ENCODE measurements at regions not wholly inside any gene's neighbourhood (a gene's known extent, or its start where the extent isn't known, plus 50 kb on each side); places are given as distances from the start of the nearest gene placed in this dataset.
"Not testable (repeated sequence)": the region's sequence is repeated elsewhere in the genome, so short reads cannot be mapped to it uniquely, and the experiment has no call there.

DNA sequence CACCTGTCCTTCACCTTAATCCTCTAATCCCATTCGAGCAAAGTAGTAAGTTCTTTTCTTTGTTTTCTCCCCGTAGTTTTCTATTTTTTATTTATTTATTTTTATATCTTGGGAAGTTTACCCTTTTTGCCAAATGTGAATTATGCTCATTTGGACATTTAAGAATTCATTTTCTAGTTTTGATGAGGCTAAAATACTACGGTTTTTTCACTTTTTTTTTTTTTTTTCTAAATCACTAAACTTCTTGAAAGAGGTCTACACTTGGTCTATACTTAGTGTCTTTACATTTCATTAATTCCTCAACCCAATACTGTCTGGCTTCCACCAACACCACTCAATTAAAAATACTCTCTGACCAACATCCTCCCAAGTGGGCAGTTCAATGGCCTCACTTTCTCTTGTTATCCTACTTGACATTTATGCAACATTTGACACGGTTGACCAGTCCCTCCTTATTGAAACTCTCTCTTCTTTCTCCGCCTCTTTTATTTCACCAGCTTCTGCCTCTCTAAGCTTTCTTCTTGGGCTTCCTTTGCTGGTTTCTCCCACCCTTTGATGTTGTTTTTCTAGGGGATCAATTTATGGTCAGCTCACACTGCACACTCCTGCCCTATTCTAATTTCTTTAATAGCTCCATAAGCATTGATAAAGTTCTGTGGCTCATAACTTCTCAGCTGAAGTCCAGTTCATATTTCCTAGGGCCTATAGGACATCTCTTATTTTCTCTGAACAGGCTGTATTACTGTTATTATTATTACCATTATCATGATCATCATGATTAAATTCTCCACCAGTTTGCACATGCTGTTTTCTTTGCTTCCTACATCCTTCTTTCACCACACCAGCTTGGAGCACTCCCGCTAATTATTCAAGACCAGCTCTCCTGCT lies 72.6 kb upstream of the CITED2 start:
- H3K9me3 ChIP-seq (replicated peaks; ENCODE audit: low read length) = no peaks in the 10 kb centered on the region
- H3K4me3 ChIP-seq (ENCODE audit: low read length) = no peak overlapping the region
- no peaks in the 10 kb centered on the region for H3K27me3 ChIP-seq (ENCODE audit: control insufficient read depth, insufficient read depth, low read length)
- H3K4me2 ChIP-seq (ENCODE audit: low read length) = no peak overlapping the region
- peaks cover 19% of the 10 kb centered on the region for H3K4me1 ChIP-seq (ENCODE audit: control insufficient read depth, insufficient read depth, low read length)
- no peaks in the 10 kb centered on the region for H3K36me3 ChIP-seq (ENCODE audit: insufficient read depth, low read length)
- no peak overlapping the region for H3K9ac ChIP-seq (ENCODE audit: low read depth, low read length)

DNA sequence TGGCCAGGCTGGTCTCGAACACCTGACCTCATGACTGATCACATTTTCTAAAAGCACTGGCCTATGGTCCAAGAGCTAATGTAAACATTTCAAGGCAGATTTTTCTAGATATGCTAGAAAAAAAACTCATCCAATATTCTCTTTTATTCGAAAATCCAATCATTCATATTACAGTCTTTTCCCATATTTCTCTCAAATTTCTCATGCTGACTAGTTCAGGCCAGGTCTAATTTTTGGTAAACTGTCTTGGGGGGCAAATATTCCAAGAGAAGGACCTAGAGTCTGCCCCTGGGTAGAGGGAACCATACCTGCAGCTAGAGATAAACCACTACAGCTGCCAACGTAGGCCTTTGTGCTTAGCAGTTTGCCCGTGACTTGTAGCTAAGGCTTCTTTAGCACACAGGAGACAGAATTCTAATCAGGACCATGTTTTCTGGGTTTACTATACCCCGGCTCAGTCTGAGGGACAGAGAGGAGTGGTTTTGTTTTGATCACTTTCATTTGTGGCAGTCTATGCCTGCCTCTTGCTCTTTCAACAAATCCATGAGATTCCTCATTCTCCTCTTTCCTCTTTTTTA lies 71.8 kb upstream of the CITED2 start:
- Histone ChIP-seq H3K4me1 (ENCODE audit: control insufficient read depth, insufficient read depth, low read length) (peaks cover 19% of the 10 kb centered on the region), H3K36me3 (ENCODE audit: insufficient read depth, low read length) (no peaks in the 10 kb centered on the region), H3K9ac (ENCODE audit: low read depth, low read length) (no peak overlapping the region), H3K4me3 (ENCODE audit: low read length) (no peak overlapping the region), H3K9me3 (replicated peaks; ENCODE audit: low read length) (no peaks in the 10 kb centered on the region), H3K4me2 (ENCODE audit: low read length) (no peak overlapping the region), H3K27me3 (ENCODE audit: control insufficient read depth, insufficient read depth, low read length) (no peaks in the 10 kb centered on the region)

DNA sequence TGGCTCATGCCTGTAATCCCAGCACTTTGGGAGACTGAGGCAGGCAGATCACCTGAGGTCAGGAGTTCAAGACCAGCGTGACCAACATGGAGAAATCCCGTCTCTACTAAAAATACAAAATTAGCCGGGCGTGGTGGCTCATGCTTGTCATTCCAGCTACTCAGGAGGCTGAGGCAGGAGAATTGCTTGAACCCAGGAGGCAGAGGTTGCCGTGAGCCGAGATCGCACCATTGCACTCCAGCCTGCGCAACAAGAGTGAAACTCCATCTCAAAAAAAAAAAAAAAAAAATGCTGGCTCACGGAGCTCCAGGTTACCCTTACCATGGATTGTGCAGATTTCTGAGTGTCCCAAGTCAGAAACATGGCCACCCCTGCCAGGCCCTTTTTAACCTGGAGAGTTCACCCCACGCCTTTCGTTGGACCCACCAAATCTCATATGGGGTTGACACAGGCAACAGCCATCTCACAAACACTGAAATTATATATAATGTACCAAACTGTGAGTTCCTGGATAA lies 69.9 kb upstream of the CITED2 start:
- H3K9me3 ChIP-seq (replicated peaks; ENCODE audit: low read length); H3K9ac ChIP-seq (ENCODE audit: low read depth, low read length); H3K27me3 ChIP-seq (ENCODE audit: control insufficient read depth, insufficient read depth, low read length); H3K4me2 ChIP-seq (ENCODE audit: low read length); H3K36me3 ChIP-seq (ENCODE audit: insufficient read depth, low read length); H3K4me3 ChIP-seq (ENCODE audit: low read length): not testable (repeated sequence)
- peaks cover 11% of the 10 kb centered on the region for H3K4me1 ChIP-seq (ENCODE audit: control insufficient read depth, insufficient read depth, low read length)

DNA sequence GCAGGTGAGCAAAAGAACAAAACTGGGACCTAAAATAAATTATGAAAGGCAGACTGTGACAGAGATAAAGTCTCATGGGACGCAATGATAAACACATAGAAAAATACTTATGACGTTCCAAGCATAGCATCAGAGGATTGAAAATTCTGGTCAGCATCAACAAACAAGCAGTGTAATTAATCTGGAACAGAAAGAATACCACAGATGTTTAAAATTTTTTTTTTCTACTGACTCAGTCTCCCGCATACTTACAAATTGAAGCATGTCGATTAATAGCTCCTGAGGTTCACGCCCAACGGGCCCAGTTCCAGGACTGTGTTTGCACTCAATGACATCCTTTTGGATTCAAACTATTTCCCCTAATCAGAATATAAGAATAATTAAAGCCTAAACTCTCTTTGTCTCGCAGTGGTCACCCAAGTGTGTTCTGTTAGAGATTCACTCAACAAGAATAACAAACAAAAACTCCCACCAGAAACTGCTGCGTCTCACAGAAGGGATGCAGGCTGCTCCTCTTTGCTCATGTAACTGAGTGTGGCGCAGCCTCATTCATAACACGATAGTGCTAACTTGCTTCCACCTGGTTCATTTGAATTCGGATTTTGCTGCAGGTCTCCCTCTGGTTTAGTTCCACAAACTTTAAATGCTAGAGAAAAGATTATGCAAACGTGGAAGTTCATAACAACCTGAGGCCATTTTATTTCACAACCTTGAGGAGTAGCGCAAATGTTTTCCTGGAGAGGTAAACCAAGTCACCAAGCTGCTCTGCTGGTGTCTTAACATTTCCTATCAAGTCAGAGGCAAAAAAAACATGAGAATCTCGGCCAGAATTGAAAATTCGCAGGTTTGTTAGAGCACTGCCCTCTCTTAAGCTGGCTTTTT lies 69.0 kb upstream of the CITED2 start:
- no peak overlapping the region for H3K4me3 ChIP-seq (ENCODE audit: low read length)
- peaks cover 7% of the 10 kb centered on the region for H3K4me1 ChIP-seq (ENCODE audit: control insufficient read depth, insufficient read depth, low read length)
- no peaks in the 10 kb centered on the region for H3K27me3 ChIP-seq (ENCODE audit: control insufficient read depth, insufficient read depth, low read length)
- H3K9ac ChIP-seq (ENCODE audit: low read depth, low read length) = no peak overlapping the region
- H3K4me2 ChIP-seq (ENCODE audit: low read length) = no peak overlapping the region
- H3K36me3 ChIP-seq (ENCODE audit: insufficient read depth, low read length) = no peaks in the 10 kb centered on the region
- no peaks in the 10 kb centered on the region for H3K9me3 ChIP-seq (replicated peaks; ENCODE audit: low read length)

DNA sequence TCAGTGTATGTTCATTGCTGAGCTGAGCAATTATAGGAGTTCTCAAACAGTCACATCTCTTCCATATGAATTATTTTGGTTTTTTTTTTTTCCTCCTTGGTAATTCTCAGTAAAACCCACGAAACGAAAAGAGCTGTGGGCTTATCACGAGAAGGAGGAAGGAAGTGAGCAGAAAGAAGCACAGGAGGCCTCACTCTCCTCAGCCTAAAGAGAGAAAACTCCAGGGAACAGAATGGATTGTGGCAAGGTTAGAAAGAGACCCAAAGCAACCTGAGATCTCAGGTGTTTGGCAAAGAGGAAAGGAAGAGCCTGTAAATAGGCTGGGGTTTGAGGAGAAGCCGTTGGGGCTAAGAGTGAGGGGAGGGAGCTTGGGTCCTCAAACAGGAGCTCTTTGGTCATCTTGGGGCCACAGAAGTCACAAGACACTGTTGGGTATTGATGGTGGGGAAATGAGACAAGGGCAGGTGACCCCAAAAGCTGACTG lies 67.8 kb upstream of the CITED2 start:
- no peaks in the 10 kb centered on the region for H3K27me3 ChIP-seq (ENCODE audit: control insufficient read depth, insufficient read depth, low read length)
- H3K4me1 ChIP-seq (ENCODE audit: control insufficient read depth, insufficient read depth, low read length) = peaks cover 7% of the 10 kb centered on the region
- no peak overlapping the region for H3K4me2 ChIP-seq (ENCODE audit: low read length)
- H3K9ac ChIP-seq (ENCODE audit: low read depth, low read length) = no peak overlapping the region
- no peaks in the 10 kb centered on the region for H3K36me3 ChIP-seq (ENCODE audit: insufficient read depth, low read length)
- no peak overlapping the region for H3K4me3 ChIP-seq (ENCODE audit: low read length)
- no peaks in the 10 kb centered on the region for H3K9me3 ChIP-seq (replicated peaks; ENCODE audit: low read length)

DNA sequence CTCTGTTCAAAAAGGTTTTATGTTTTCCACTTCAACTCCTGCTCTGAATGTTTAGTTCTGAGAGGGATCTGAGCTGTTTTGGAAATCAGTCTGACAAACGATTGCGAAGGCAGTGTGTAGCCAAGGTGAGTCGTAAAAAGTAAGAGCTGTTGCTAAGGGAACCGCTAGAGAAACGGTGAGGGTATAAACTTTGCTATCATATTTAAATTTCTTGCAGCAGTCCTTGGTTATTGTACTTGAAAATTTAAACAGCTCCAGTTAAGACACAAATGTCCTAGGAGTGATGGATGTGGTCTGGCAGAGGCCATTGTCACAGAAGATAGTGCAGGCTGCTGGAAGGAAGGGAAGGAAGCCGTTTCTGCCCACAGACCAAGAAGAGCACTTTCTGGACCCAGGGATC lies 64.9 kb upstream of the CITED2 start:
- Histone ChIP-seq H3K36me3 (ENCODE audit: insufficient read depth, low read length) (no peaks in the 10 kb centered on the region), H3K9ac (ENCODE audit: low read depth, low read length) (no peak overlapping the region), H3K9me3 (replicated peaks; ENCODE audit: low read length) (no peaks in the 10 kb centered on the region), H3K4me1 (ENCODE audit: control insufficient read depth, insufficient read depth, low read length) (peaks cover 7% of the 10 kb centered on the region), H3K4me3 (ENCODE audit: low read length) (no peak overlapping the region), H3K27me3 (ENCODE audit: control insufficient read depth, insufficient read depth, low read length) (no peaks in the 10 kb centered on the region), H3K4me2 (ENCODE audit: low read length) (no peak overlapping the region)

DNA sequence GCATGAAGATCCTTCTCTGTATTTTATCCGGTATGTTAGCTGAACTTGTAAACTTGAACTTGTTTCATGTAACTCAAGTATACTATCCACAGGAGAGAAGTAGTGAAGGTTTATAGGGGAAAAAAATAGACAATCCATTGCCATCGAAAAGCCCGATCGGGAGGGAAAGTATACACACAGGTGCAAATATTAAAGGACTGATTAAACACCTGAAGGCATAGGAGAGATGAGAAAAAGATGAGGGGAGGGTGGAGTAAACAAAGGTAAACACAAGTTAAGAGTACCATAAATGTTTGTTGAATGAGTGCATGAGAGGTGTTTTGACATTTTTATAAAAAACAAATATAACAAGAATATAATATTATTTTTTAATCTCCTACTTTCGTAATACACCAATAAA lies 64.3 kb upstream of the CITED2 start:
- Histone ChIP-seq H3K4me3 (ENCODE audit: low read length) (no peak overlapping the region), H3K4me1 (ENCODE audit: control insufficient read depth, insufficient read depth, low read length) (peaks cover 7% of the 10 kb centered on the region), H3K9me3 (replicated peaks; ENCODE audit: low read length) (no peaks in the 10 kb centered on the region), H3K27me3 (ENCODE audit: control insufficient read depth, insufficient read depth, low read length) (no peaks in the 10 kb centered on the region), H3K9ac (ENCODE audit: low read depth, low read length) (no peak overlapping the region), H3K4me2 (ENCODE audit: low read length) (no peak overlapping the region), H3K36me3 (ENCODE audit: insufficient read depth, low read length) (no peaks in the 10 kb centered on the region)

DNA sequence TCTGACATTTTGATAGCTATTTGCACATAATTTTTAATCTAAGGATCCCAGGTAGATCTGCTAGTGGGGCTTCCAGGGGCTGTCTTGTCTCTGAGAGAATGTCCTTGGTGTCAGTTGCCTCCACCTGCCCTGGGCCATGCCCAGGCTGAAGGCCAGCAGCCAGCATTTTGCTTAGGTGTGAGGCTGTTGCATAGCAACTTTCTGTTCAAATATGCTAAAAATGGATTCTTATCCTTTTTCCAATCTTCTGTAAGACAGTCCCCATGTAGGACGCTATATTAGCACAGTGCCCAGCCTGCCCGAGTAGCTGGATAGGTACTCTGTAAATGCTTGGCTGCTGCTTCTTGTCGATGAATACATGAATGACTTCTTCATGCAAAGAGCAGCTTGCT lies 62.5 kb upstream of the CITED2 start:
- no peak overlapping the region for H3K9ac ChIP-seq (ENCODE audit: low read depth, low read length)
- no peaks in the 10 kb centered on the region for H3K27me3 ChIP-seq (ENCODE audit: control insufficient read depth, insufficient read depth, low read length)
- H3K4me2 ChIP-seq (ENCODE audit: low read length) = no peak overlapping the region
- H3K4me3 ChIP-seq (ENCODE audit: low read length) = no peak overlapping the region
- H3K36me3 ChIP-seq (ENCODE audit: insufficient read depth, low read length) = no peaks in the 10 kb centered on the region
- no peaks in the 10 kb centered on the region for H3K4me1 ChIP-seq (ENCODE audit: control insufficient read depth, insufficient read depth, low read length)
- no peaks in the 10 kb centered on the region for H3K9me3 ChIP-seq (replicated peaks; ENCODE audit: low read length)

DNA sequence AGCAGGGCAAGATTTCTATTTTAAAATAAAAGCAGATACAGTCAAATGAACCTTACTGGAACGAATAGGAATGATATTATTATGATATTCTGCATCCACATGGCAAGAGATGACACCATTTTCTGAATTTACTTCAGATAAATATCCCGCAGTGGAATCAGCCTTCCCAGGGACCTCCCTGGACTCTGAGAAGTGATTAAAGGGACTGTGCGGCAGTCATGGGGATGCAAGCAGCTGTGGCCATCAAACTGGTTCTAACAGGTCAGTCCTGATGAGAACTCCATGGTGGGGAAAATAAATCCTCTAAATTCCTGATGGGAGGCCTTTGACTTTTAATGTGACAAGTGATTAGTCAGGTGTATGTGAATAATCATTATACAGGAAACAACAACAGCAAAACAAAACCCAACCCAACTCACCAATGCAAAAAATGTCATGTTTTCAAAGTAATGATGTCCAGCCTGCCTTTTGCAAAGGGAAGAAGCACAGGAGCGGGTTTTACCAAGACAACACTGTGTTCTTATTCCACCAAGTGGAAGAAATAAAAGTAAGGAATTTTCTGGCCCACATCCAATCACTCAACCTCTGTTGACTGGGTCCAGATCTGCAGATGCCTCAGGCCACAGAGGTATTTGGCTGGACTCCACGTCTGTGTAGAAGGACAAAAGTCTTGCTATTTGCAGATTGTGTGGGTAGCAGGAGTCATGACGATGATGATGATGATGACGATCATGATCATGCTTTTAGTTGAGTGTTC lies 61.9 kb upstream of the CITED2 start:
- no peaks in the 10 kb centered on the region for H3K9me3 ChIP-seq (replicated peaks; ENCODE audit: low read length)

DNA sequence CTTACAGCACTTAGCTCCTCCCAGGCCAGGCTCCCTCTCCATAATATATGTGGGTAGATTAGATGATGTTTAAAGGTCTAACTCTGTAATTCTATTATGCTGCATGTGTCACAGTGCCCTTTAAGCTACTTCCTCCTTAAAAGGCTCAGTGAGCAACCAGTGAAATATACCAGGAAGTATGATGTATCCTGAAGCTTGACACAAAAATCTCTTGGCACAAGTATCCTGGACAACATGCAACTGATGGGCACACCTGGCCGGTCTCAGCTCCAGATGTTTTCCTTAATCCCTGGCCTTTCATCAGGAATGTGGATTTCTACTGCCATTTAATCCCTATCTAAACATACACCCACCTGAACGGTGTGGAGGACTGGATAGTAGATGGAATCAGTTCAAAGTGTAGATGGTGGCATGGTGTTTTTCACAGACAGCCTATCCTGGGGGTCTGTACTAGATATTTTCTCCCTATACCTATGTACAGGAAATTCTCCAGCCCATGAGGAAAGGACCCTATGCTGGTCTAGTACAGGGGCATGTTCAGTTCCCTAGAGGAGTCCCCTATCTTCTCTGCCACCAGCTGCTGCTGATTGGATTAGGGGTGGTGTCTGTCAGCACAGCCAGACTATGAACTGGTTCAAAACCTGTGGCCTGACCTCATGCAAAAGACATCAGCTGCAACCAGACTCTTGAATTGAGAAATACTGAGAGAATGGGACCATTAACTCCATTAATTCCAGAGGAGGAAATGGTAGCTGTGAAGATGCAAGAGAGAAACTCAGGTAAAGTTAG lies 59.4 kb upstream of the CITED2 start:
- H3K4me2 ChIP-seq (ENCODE audit: low read length) = no peak overlapping the region
- H3K9ac ChIP-seq (ENCODE audit: low read depth, low read length) = no peak overlapping the region
- no peak overlapping the region for H3K4me3 ChIP-seq (ENCODE audit: low read length)
- no peaks in the 10 kb centered on the region for H3K36me3 ChIP-seq (ENCODE audit: insufficient read depth, low read length)
- H3K27me3 ChIP-seq (ENCODE audit: control insufficient read depth, insufficient read depth, low read length) = no peaks in the 10 kb centered on the region
- H3K4me1 ChIP-seq (ENCODE audit: control insufficient read depth, insufficient read depth, low read length) = no peaks in the 10 kb centered on the region
- H3K9me3 ChIP-seq (replicated peaks; ENCODE audit: low read length) = no peaks in the 10 kb centered on the region

More for the DNA sequence above, 61.9 kb upstream of the CITED2 start:
- H3K4me1 ChIP-seq (ENCODE audit: control insufficient read depth, insufficient read depth, low read length) = no peaks in the 10 kb centered on the region
- no peaks in the 10 kb centered on the region for H3K36me3 ChIP-seq (ENCODE audit: insufficient read depth, low read length)
- H3K4me2 ChIP-seq (ENCODE audit: low read length) = no peak overlapping the region
- H3K27me3 ChIP-seq (ENCODE audit: control insufficient read depth, insufficient read depth, low read length) = no peaks in the 10 kb centered on the region
- no peak overlapping the region for H3K9ac ChIP-seq (ENCODE audit: low read depth, low read length)
- H3K4me3 ChIP-seq (ENCODE audit: low read length) = no peak overlapping the region

Measured in skeletal muscle satellite cell (primary cell).